ENCODE measurements at regions not wholly inside any gene's neighbourhood (a gene's known extent, or its start where the extent isn't known, plus 50 kb on each side); places are given as distances from the start of the nearest gene placed in this dataset.
"Not testable (repeated sequence)": the region's sequence is repeated elsewhere in the genome, so short reads cannot be mapped to it uniquely, and the experiment has no call there.

DNA sequence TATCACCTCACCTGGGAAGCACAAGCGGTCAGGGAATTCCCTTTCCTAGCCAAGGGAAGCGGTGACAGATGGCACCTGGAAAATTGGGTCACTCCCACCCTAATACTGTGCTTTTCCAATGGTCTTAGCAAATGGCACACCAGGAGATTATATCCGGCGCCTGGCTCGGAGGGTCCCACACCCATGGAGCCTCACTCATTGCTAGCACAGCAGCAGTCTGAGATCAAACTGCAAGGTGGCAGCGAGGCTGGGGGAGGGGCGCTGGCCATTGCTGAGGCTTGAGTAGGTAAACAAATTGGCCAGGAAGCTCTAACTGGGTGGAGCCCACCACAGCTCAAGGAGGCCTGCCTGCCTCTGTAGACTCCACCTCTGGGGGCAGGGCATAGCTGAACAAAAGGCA, 1178.1 kb downstream of the KHDRBS2 start:
- not testable (repeated sequence) for H3K4me3 ChIP-seq (replicated peaks in 1 of 4; ENCODE audit: control extremely low read depth in 1 of 4, insufficient read depth in 1 of 4, low read depth in 3 of 4, low read length in 4 of 4); DNase-seq (ENCODE audit: low read depth in 2 of 2); H3K4me1 ChIP-seq (ENCODE audit: control insufficient read depth, extremely low read depth, insufficient read depth, low read length); H3K27me3 ChIP-seq (ENCODE audit: control insufficient read depth, insufficient read depth, low read length); H3K9me3 ChIP-seq (ENCODE audit: control insufficient read depth, insufficient read depth, low read depth, low read length); H3K4me2 ChIP-seq (ENCODE audit: extremely low read depth, insufficient read depth, low read length); H3K36me3 ChIP-seq (ENCODE audit: control insufficient read depth, insufficient read depth, low read length); H3K27ac ChIP-seq (ENCODE audit: insufficient read depth, low read length); H4K20me1 ChIP-seq (ENCODE audit: control insufficient read depth, extremely low read depth, insufficient read depth, low read length); H3K9ac ChIP-seq (ENCODE audit: insufficient read depth, low read length); H2AFZ ChIP-seq (ENCODE audit: low read length); H3K79me2 ChIP-seq (ENCODE audit: control insufficient read depth, insufficient read depth, low read length)

DNA sequence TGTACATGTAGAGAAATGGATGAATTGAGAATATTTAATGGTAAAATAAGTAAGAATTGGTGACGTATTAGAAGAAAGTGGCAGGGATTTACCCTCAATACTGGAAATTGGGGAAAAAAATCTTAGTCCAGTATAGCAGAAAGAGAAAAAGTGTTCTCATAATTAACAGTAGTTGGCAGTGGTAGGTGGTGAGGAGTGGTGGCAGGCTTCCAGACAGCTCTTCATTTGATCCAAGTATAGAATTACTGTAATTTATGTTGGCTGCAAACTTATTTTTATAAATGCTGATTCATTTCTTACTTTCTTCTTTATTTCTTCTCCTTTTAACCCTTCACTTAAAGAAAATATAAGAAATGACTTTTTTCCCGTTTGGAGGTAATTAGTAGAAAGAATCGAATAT, 1182.4 kb downstream of the KHDRBS2 start:
- H3K4me3 ChIP-seq (replicated peaks in 1 of 4; ENCODE audit: control extremely low read depth in 1 of 4, insufficient read depth in 1 of 4, low read depth in 3 of 4, low read length in 4 of 4); H4K20me1 ChIP-seq (ENCODE audit: control insufficient read depth, extremely low read depth, insufficient read depth, low read length); DNase-seq (ENCODE audit: low read depth in 2 of 2); H3K27me3 ChIP-seq (ENCODE audit: control insufficient read depth, insufficient read depth, low read length); H2AFZ ChIP-seq (ENCODE audit: low read length); H3K4me1 ChIP-seq (ENCODE audit: control insufficient read depth, extremely low read depth, insufficient read depth, low read length); H3K9me3 ChIP-seq (ENCODE audit: control insufficient read depth, insufficient read depth, low read depth, low read length); H3K79me2 ChIP-seq (ENCODE audit: control insufficient read depth, insufficient read depth, low read length); H3K27ac ChIP-seq (ENCODE audit: insufficient read depth, low read length); H3K36me3 ChIP-seq (ENCODE audit: control insufficient read depth, insufficient read depth, low read length); H3K9ac ChIP-seq (ENCODE audit: insufficient read depth, low read length); H3K4me2 ChIP-seq (ENCODE audit: extremely low read depth, insufficient read depth, low read length): not testable (repeated sequence)

DNA sequence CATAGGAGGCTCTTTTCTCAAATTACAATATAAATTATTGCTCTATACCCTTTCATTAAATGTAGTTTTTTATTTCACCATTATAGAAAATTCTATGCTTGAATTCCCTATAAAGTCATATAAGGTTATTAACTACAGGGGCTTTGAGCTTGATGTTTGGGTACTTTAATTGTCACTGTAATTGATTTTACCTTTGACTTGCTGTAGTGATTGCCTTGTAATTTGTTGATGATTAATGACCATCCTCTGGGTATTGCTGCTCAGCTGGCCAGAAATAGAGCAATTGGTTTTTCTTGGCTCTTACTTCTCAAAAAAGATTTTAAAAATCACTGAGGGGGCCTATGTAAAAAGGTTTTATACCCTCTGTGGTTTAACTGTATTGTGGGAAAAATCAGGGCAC, 1186.0 kb downstream of the KHDRBS2 start:
- TF ChIP-seq, protein P1, sequence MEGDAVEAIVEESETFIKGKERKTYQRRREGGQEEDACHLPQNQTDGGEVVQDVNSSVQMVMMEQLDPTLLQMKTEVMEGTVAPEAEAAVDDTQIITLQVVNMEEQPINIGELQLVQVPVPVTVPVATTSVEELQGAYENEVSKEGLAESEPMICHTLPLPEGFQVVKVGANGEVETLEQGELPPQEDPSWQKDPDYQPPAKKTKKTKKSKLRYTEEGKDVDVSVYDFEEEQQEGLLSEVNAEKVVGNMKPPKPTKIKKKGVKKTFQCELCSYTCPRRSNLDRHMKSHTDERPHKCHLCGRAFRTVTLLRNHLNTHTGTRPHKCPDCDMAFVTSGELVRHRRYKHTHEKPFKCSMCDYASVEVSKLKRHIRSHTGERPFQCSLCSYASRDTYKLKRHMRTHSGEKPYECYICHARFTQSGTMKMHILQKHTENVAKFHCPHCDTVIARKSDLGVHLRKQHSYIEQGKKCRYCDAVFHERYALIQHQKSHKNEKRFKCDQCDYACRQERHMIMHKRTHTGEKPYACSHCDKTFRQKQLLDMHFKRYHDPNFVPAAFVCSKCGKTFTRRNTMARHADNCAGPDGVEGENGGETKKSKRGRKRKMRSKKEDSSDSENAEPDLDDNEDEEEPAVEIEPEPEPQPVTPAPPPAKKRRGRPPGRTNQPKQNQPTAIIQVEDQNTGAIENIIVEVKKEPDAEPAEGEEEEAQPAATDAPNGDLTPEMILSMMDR (conservative IDR thresholded peaks at IDR 0.05 in 1 of 2, IDR thresholded peaks at IDR 0.05 in 1 of 2; ENCODE audit: low read depth in 1 of 2, low read length in 2 of 2), result no peak
- no peak for TF ChIP-seq EZH2 (IDR thresholded peaks at IDR 0.05; ENCODE audit: low read length, missing control alignments)
- Histone ChIP-seq H3K27me3 (ENCODE audit: control insufficient read depth, insufficient read depth, low read length) (no peaks in the 10 kb centered on the region), H3K9ac (ENCODE audit: insufficient read depth, low read length) (no peak overlapping the region), H3K4me2 (ENCODE audit: extremely low read depth, insufficient read depth, low read length) (no peak overlapping the region), H3K27ac (ENCODE audit: insufficient read depth, low read length) (no peak overlapping the region), H3K79me2 (ENCODE audit: control insufficient read depth, insufficient read depth, low read length) (no peaks in the 10 kb centered on the region), H3K4me1 (ENCODE audit: control insufficient read depth, extremely low read depth, insufficient read depth, low read length) (no peaks in the 10 kb centered on the region), H2AFZ (ENCODE audit: low read length) (no peak overlapping the region), H3K4me3 (replicated peaks in 1 of 4; ENCODE audit: control extremely low read depth in 1 of 4, insufficient read depth in 1 of 4, low read depth in 3 of 4, low read length in 4 of 4) (no peak overlapping the region), H3K9me3 (ENCODE audit: control insufficient read depth, insufficient read depth, low read depth, low read length) (no peaks in the 10 kb centered on the region), H3K36me3 (ENCODE audit: control insufficient read depth, insufficient read depth, low read length) (no peaks in the 10 kb centered on the region), H4K20me1 (ENCODE audit: control insufficient read depth, extremely low read depth, insufficient read depth, low read length) (no peaks in the 10 kb centered on the region)
- no peak for DNase-seq (ENCODE audit: low read depth in 2 of 2)

DNA sequence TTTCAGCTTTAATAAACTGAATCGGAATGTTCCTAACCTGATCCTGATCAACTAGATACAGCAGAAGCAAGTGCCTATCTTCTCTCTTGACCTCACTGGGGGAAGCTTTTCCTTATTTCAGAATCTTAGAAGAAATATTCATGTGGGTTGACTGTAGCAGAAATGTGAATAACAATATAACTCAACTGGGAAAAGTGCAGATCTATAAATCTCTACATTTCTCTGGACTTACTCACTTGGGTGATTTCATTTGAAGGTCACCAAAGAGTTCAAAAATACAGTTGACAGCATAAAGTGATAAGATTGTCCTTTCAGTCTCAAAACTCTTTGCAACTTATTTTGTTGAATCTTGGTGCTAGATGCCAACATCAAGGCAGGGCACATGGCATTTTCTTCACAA, 1186.5 kb downstream of the KHDRBS2 start:
- H3K4me2 ChIP-seq (ENCODE audit: extremely low read depth, insufficient read depth, low read length); H2AFZ ChIP-seq (ENCODE audit: low read length); H3K9me3 ChIP-seq (ENCODE audit: control insufficient read depth, insufficient read depth, low read depth, low read length); H3K4me1 ChIP-seq (ENCODE audit: control insufficient read depth, extremely low read depth, insufficient read depth, low read length); H3K27me3 ChIP-seq (ENCODE audit: control insufficient read depth, insufficient read depth, low read length); H3K36me3 ChIP-seq (ENCODE audit: control insufficient read depth, insufficient read depth, low read length); H3K27ac ChIP-seq (ENCODE audit: insufficient read depth, low read length); H4K20me1 ChIP-seq (ENCODE audit: control insufficient read depth, extremely low read depth, insufficient read depth, low read length); H3K9ac ChIP-seq (ENCODE audit: insufficient read depth, low read length); H3K79me2 ChIP-seq (ENCODE audit: control insufficient read depth, insufficient read depth, low read length); DNase-seq (ENCODE audit: low read depth in 2 of 2); H3K4me3 ChIP-seq (replicated peaks in 1 of 4; ENCODE audit: control extremely low read depth in 1 of 4, insufficient read depth in 1 of 4, low read depth in 3 of 4, low read length in 4 of 4): not testable (repeated sequence)

DNA sequence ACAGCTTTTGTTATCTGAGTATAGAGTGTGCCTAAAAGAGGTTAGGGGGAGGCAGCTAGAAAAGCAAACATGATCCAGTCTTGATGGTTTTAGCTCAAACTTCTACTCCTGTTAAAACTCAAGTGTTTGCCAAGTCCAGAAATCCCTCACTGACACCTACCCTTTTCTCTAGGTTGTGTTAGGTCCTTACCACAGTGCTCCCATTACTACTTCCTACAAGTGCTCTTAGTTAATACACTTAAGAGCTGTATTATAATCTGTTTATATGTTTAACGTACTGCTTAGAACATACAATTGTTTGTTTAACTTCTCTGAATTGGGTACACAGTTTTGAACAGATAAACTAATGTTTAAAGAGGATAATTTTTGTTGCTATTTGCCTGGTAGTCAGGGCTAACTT, 1198.0 kb downstream of the KHDRBS2 start:
- not testable (repeated sequence) for H3K4me2 ChIP-seq (ENCODE audit: extremely low read depth, insufficient read depth, low read length); H3K4me3 ChIP-seq (replicated peaks in 1 of 4; ENCODE audit: control extremely low read depth in 1 of 4, insufficient read depth in 1 of 4, low read depth in 3 of 4, low read length in 4 of 4); H3K36me3 ChIP-seq (ENCODE audit: control insufficient read depth, insufficient read depth, low read length); H2AFZ ChIP-seq (ENCODE audit: low read length); H3K9me3 ChIP-seq (ENCODE audit: control insufficient read depth, insufficient read depth, low read depth, low read length); H4K20me1 ChIP-seq (ENCODE audit: control insufficient read depth, extremely low read depth, insufficient read depth, low read length); DNase-seq (ENCODE audit: low read depth in 2 of 2); H3K27me3 ChIP-seq (ENCODE audit: control insufficient read depth, insufficient read depth, low read length); H3K4me1 ChIP-seq (ENCODE audit: control insufficient read depth, extremely low read depth, insufficient read depth, low read length); H3K79me2 ChIP-seq (ENCODE audit: control insufficient read depth, insufficient read depth, low read length); H3K27ac ChIP-seq (ENCODE audit: insufficient read depth, low read length); H3K9ac ChIP-seq (ENCODE audit: insufficient read depth, low read length)

All from fibroblast of lung (primary cell).